A549 (cell line): ENCODE measurements at regions not wholly inside any gene's neighbourhood (a gene's known extent, or its start where the extent isn't known, plus 50 kb on each side); places are given as distances from the start of the nearest gene placed in this dataset.
"Not testable (repeated sequence)": the region's sequence is repeated elsewhere in the genome, so short reads cannot be mapped to it uniquely, and the experiment has no call there.

Experiments
- KDM1A ChIP-seq: fragments of 200-600 bp; sonication (generic); IDR thresholded peaks from 2 replicates; pipeline ENCODE4 v1.6.1; 2016; ENCODE audit warnings: low read depth, mild to moderate bottlenecking
- POLR2A ChIP-seq: IDR thresholded peaks from 2 replicates; pipeline ENCODE4 v1.6.1; 2012; ENCODE audit warnings: mild to moderate bottlenecking, low read length
- TF ChIP-seq, protein P1 (sequence below): fragments of >200 bp; sonication (Bioruptor Twin); formaldehyde crosslinking; IDR thresholded peaks from 3 replicates; pipeline ENCODE4 v1.5.1; 2016

DNA sequence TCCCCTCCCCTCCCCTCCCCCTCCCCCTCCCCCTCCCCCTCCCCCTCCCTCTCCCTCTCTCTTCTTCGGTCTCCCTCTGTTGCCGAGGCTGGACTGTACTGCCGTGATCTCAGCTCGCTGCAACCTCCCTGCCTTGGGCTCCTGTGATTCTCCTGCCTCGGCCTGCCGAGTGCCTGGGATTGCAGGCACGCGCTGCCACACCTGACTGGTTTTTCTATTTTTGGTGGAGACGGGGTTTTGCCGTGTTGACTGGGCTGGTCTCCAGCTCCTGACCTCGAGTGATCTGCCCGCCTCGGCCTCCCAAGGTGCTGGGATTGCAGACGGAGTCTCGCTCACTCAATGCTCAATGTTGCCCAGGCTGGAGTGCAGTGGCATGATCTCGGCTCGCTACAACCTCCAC lies 78.8 kb upstream of the ARMCX2 start:
- TF ChIP-seq POLR2A, KDM1A: not testable (repeated sequence)
- TF ChIP-seq, protein P1, sequence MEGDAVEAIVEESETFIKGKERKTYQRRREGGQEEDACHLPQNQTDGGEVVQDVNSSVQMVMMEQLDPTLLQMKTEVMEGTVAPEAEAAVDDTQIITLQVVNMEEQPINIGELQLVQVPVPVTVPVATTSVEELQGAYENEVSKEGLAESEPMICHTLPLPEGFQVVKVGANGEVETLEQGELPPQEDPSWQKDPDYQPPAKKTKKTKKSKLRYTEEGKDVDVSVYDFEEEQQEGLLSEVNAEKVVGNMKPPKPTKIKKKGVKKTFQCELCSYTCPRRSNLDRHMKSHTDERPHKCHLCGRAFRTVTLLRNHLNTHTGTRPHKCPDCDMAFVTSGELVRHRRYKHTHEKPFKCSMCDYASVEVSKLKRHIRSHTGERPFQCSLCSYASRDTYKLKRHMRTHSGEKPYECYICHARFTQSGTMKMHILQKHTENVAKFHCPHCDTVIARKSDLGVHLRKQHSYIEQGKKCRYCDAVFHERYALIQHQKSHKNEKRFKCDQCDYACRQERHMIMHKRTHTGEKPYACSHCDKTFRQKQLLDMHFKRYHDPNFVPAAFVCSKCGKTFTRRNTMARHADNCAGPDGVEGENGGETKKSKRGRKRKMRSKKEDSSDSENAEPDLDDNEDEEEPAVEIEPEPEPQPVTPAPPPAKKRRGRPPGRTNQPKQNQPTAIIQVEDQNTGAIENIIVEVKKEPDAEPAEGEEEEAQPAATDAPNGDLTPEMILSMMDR, result not testable (repeated sequence)
